ENCODE measurements at regions not wholly inside any gene's neighbourhood (a gene's known extent, or its start where the extent isn't known, plus 50 kb on each side); places are given as distances from the start of the nearest gene placed in this dataset.

- intact Hi-C loops (cut with micrococcal nuclease; ENCODE audit: unreplicated experiment) = no loop called here
Measured at GRCh38 chr18:34495506-34495905, 214.6 kb upstream of the DTNA start.

DNA sequence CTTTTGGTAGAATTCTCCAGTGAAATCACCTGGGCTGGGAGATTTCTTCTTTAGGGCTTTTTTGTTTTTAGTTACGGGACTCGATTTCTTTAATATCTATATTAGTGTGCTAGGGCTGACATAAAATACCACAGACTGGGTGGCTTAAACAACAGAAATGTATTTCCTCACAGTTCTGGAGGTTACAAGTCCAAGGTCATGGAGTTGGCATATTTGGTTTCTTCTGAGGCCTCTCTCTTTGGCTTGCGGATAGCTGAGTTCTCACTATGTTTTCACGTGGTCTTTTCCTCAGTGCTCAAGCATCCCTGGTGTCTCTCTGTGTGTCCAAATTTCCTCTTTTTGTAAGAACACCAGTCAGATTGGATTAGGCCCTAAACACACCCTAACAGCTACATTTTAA lies 208.5 kb upstream of the DTNA start:
- ChIA-PET POLR2A (no interaction called here), CTCF (no interaction called here)
- intact Hi-C loops (cut with micrococcal nuclease; ENCODE audit: unreplicated experiment) (no loop called here), in situ Hi-C loops (cut with HindIII; ENCODE audit: low pct_unique_long_range_greater_than_20kb, low sequenced_read_pairs) (no loop called here)
- no TSS peak for BruUV-seq (replicated peaks)
- H3K36me3 ChIP-seq (ENCODE audit: control insufficient read depth, insufficient read depth, low read length) = no peaks in the 10 kb centered on the region
- H3K9me3 ChIP-seq (ENCODE audit: control insufficient read depth, insufficient read depth, low read depth, low read length) = peaks cover 8% of the 10 kb centered on the region; the same call in 1 of the 2 replicates
- H3K27ac ChIP-seq (ENCODE audit: low read length) = no peak overlapping the region
- no peaks in the 10 kb centered on the region for H3K4me1 ChIP-seq (ENCODE audit: control insufficient read depth, insufficient read depth, low read length)
- no peak for DNase-seq (ENCODE audit: low read depth, low spot score)
- no peaks in the 10 kb centered on the region for H3K27me3 ChIP-seq (ENCODE audit: control insufficient read depth, insufficient read depth, low read length)
- ATAC-seq = no peak
- H3K4me3 ChIP-seq (ENCODE audit: low read depth in 2 of 2, low read length in 2 of 2) = no peak overlapping the region
- no peak for TF ChIP-seq REST (IDR thresholded peaks at IDR 0.05; ENCODE audit: insufficient read depth in 1 of 2, low read depth in 2 of 2, low read length in 1 of 2)
- TF ChIP-seq, protein P1, sequence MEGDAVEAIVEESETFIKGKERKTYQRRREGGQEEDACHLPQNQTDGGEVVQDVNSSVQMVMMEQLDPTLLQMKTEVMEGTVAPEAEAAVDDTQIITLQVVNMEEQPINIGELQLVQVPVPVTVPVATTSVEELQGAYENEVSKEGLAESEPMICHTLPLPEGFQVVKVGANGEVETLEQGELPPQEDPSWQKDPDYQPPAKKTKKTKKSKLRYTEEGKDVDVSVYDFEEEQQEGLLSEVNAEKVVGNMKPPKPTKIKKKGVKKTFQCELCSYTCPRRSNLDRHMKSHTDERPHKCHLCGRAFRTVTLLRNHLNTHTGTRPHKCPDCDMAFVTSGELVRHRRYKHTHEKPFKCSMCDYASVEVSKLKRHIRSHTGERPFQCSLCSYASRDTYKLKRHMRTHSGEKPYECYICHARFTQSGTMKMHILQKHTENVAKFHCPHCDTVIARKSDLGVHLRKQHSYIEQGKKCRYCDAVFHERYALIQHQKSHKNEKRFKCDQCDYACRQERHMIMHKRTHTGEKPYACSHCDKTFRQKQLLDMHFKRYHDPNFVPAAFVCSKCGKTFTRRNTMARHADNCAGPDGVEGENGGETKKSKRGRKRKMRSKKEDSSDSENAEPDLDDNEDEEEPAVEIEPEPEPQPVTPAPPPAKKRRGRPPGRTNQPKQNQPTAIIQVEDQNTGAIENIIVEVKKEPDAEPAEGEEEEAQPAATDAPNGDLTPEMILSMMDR (IDR thresholded peaks at IDR 0.05) = no peak
- no peak for TF ChIP-seq SIN3A (IDR thresholded peaks at IDR 0.05; ENCODE audit: borderline replicate concordance, insufficient read depth, low read depth, low read length)

More at GRCh38 chr18:34495506-34495905, 214.6 kb upstream of the DTNA start:
- BruUV-seq (replicated peaks) = no TSS peak
- no peak for DNase-seq (ENCODE audit: low read depth, low spot score)
- Histone ChIP-seq H3K9me3 (ENCODE audit: control insufficient read depth, insufficient read depth, low read depth, low read length) (no peaks in the 10 kb centered on the region), H3K4me1 (ENCODE audit: control insufficient read depth, insufficient read depth, low read length) (no peaks in the 10 kb centered on the region), H3K4me3 (ENCODE audit: low read depth in 2 of 2, low read length in 2 of 2) (no peak overlapping the region), H3K36me3 (ENCODE audit: control insufficient read depth, insufficient read depth, low read length) (no peaks in the 10 kb centered on the region), H3K27ac (ENCODE audit: low read length) (no peak overlapping the region), H3K27me3 (ENCODE audit: control insufficient read depth, insufficient read depth, low read length) (peaks cover 13% of the 10 kb centered on the region)
- TF ChIP-seq, protein P1 (IDR thresholded peaks at IDR 0.05) = no peak
- no peak for TF ChIP-seq REST (IDR thresholded peaks at IDR 0.05; ENCODE audit: insufficient read depth in 1 of 2, low read depth in 2 of 2, low read length in 1 of 2)
- TF ChIP-seq SIN3A (IDR thresholded peaks at IDR 0.05; ENCODE audit: borderline replicate concordance, insufficient read depth, low read depth, low read length) = no peak
- no peak for TF ChIP-seq POLR2AphosphoS5 (IDR thresholded peaks at IDR 0.05; ENCODE audit: low read depth, low read length)
- no peak for TF ChIP-seq TCF7L2 (IDR thresholded peaks at IDR 0.05; ENCODE audit: low read depth, low read length)
- ChIA-PET CTCF (no interaction called here), POLR2A (no interaction called here)
- ATAC-seq = no peak
- in situ Hi-C loops (cut with HindIII; ENCODE audit: low pct_unique_long_range_greater_than_20kb, low sequenced_read_pairs) = no loop called here

All from Panc1 (cell line).